IMR-90 (cell line): ENCODE measurements at regions not wholly inside any gene's neighbourhood (a gene's known extent, or its start where the extent isn't known, plus 50 kb on each side); places are given as distances from the start of the nearest gene placed in this dataset.

Source experiments
- ATAC-seq: fragments of 200-7000 bp; cut with Tn5 transposase; 2 replicates; pipeline ENCODE4 v1.9.1; 2020; ENCODE audit warnings: low read depth, mild to moderate bottlenecking, moderate library complexity
- BruUV-seq: library from RNA; stranded (reverse); fragments of 400-500 nt; replicated peaks from 2 replicates; lab custom pipeline; 2021; lab: Mats Ljungman, UMichigan
- CTCF ChIA-PET: fragments of 300-600 bp; formaldehyde crosslinking; extraction: SDS; loops from one replicate; lab custom pipeline; 2021; ENCODE audit warnings: antibody characterized with exemption; lab: Yijun Ruan, JAX
- POLR2A ChIA-PET: fragments of 300-600 bp; sonication (Branson Sonifier 250); formaldehyde crosslinking; loops from one replicate; lab custom pipeline; 2022; ENCODE audit warnings: antibody characterized with exemption; ENCODE audit not compliant: unreplicated experiment; lab: Charles Lee
- DNase-seq: peaks from one replicate; pipeline ENCODE4 v3.0.0; 2013
- H2AFZ ChIP-seq: replicated peaks from 2 replicates; pipeline ENCODE3; 2013; ENCODE audit warnings: low read length, mild to moderate bottlenecking; ENCODE audit not compliant: poor library complexity
- H2AK5ac ChIP-seq: 2 replicates; pipeline ENCODE4 v1.6.1; 2013; ENCODE audit warnings: low read depth, low read length, inconsistent platforms
- H2AK9ac ChIP-seq: replicated peaks from 2 replicates; pipeline ENCODE3; 2013; ENCODE audit warnings: mild to moderate bottlenecking, low read depth, low read length, moderate library complexity; ENCODE audit not compliant: poor library complexity
- H2BK120ac ChIP-seq: 2 replicates; pipeline ENCODE4 v1.6.1; 2013; ENCODE audit warnings: low read depth, low read length, inconsistent platforms
- H2BK15ac ChIP-seq: 3 replicates; pipeline ENCODE4 v1.6.1; 2013; ENCODE audit warnings: low read depth, low read length, inconsistent platforms
- H2BK20ac ChIP-seq: 2 replicates; pipeline ENCODE4 v1.6.1; 2013; ENCODE audit warnings: low read depth, mild to moderate bottlenecking, inconsistent platforms, low read length, moderate library complexity
- H2BK5ac ChIP-seq: 2 replicates; pipeline ENCODE4 v1.6.1; 2013; ENCODE audit warnings: mild to moderate bottlenecking, low read depth, low read length, inconsistent platforms; ENCODE audit not compliant: poor library complexity, severe bottlenecking
- H3K14ac ChIP-seq: replicated peaks from 2 replicates; pipeline ENCODE4 v1.6.1; 2013; ENCODE audit warnings: low read depth, low read length, inconsistent platforms
- H3K18ac ChIP-seq: 2 replicates; pipeline ENCODE4 v1.6.1; 2013; ENCODE audit warnings: low read depth, low read length, control low read depth
- H3K23ac ChIP-seq: 2 replicates; pipeline ENCODE4 v1.6.1; 2013; ENCODE audit warnings: low read depth, low read length, inconsistent platforms
- H3K27ac ChIP-seq: 2 replicates; pipeline ENCODE4 v1.5.1; 2013; ENCODE audit warnings: mild to moderate bottlenecking, control low read depth, low read length; ENCODE audit not compliant: insufficient read depth
- H3K27me3 ChIP-seq: 2 replicates; pipeline ENCODE4 v1.6.1; 2013; ENCODE audit warnings: low read length; ENCODE audit not compliant: control insufficient read depth, insufficient read depth
- H3K36me3 ChIP-seq: 2 replicates; pipeline ENCODE4 v1.6.1; 2013; ENCODE audit warnings: low read length, mixed read lengths; ENCODE audit not compliant: control insufficient read depth, insufficient read depth
- H3K4ac ChIP-seq: 2 replicates; pipeline ENCODE4 v1.6.1; 2013; ENCODE audit warnings: low read depth, low read length, inconsistent platforms
- H3K4me1 ChIP-seq: 2 replicates; pipeline ENCODE4 v1.6.1; 2013; ENCODE audit warnings: low read length, mixed read lengths; ENCODE audit not compliant: control insufficient read depth, insufficient read depth
- H3K4me2 ChIP-seq: 2 replicates; pipeline ENCODE4 v1.6.1; 2013; ENCODE audit warnings: low read depth, mild to moderate bottlenecking, control low read depth, low read length, moderate library complexity
- H3K4me3 ChIP-seq: 2 replicates; pipeline ENCODE4 v1.5.1; 2013; ENCODE audit warnings: low read depth, mild to moderate bottlenecking, control low read depth, low read length, moderate library complexity; ENCODE audit not compliant: insufficient read depth
- H3K56ac ChIP-seq: 2 replicates; pipeline ENCODE4 v1.6.1; 2013; ENCODE audit warnings: low read length, inconsistent platforms; ENCODE audit not compliant: insufficient read depth; ENCODE audit errors: extremely low read depth
- H3K79me1 ChIP-seq, 2 experiments: 2 replicates each; pipeline ENCODE4 v1.6.1; 2013; ENCODE audit warnings: low read length in 2 of 2, inconsistent platforms in 1 of 2, low read depth in 1 of 2
- H3K9ac ChIP-seq: 2 replicates; pipeline ENCODE4 v1.6.1; 2013; ENCODE audit warnings: low read depth, low read length, control low read depth
- H3K9me1 ChIP-seq: 2 replicates; pipeline ENCODE4 v1.6.1; 2013; ENCODE audit warnings: low read length, inconsistent platforms; ENCODE audit not compliant: insufficient read depth
- H3K9me3 ChIP-seq: 2 replicates; pipeline ENCODE4 v1.6.1; 2013; ENCODE audit warnings: low read length; ENCODE audit not compliant: control insufficient read depth, insufficient read depth
- H4K20me1 ChIP-seq: 2 replicates; pipeline ENCODE4 v1.6.1; 2013; ENCODE audit warnings: low read length, inconsistent platforms; ENCODE audit not compliant: insufficient read depth
- H4K5ac ChIP-seq: 2 replicates; pipeline ENCODE4 v1.6.1; 2013; ENCODE audit warnings: mild to moderate bottlenecking, low read depth, low read length, control low read depth
- H4K8ac ChIP-seq, 2 experiments: 2 replicates each; pipeline ENCODE4 v1.6.1; 2013; ENCODE audit warnings: low read depth in 2 of 2, low read length in 2 of 2, control low read depth in 1 of 2, inconsistent platforms in 1 of 2
- H4K91ac ChIP-seq: 2 replicates; pipeline ENCODE4 v1.6.1; 2013; ENCODE audit warnings: low read depth, low read length, inconsistent platforms; ENCODE audit not compliant: insufficient read depth
- BHLHE40 ChIP-seq: fragments of 150-350 bp; IDR thresholded peaks from 2 replicates; pipeline ENCODE4 v1.6.1; 2016; ENCODE audit warnings: mild to moderate bottlenecking, low read depth, low read length
- CHD1 ChIP-seq: IDR thresholded peaks from 2 replicates; pipeline ENCODE4 v1.6.1; 2012; ENCODE audit warnings: low read depth, low read length, improper control_type of control experiment
- CTCF ChIP-seq: conservative IDR thresholded peaks from 2 replicates; pipeline ENCODE4 v1.5.1; 2012; ENCODE audit warnings: mild to moderate bottlenecking, low read depth, low read length, improper control_type of control experiment
- ELK1 ChIP-seq: fragments of 150-350 bp; IDR thresholded peaks from 2 replicates; pipeline ENCODE4 v1.6.1; 2016; ENCODE audit warnings: low read depth, mild to moderate bottlenecking, low read length, moderate library complexity, borderline replicate concordance
- MAFK ChIP-seq: IDR thresholded peaks from 2 replicates; pipeline ENCODE4 v1.6.1; 2012; ENCODE audit warnings: low read depth, low read length, improper control_type of control experiment
- MXI1 ChIP-seq: IDR thresholded peaks from 2 replicates; pipeline ENCODE4 v1.6.1; 2012; ENCODE audit warnings: low read depth, mild to moderate bottlenecking, low read length, moderate library complexity, borderline replicate concordance
- NFE2L2 ChIP-seq: fragments of 150-350 bp; IDR thresholded peaks from 2 replicates; pipeline ENCODE4 v1.6.1; 2016; ENCODE audit warnings: low read depth, mild to moderate bottlenecking, low read length
- POLR2A ChIP-seq: IDR thresholded peaks from 2 replicates; pipeline ENCODE4 v1.6.1; 2012; ENCODE audit warnings: mild to moderate bottlenecking, low read depth, low read length
- RFX5 ChIP-seq: IDR thresholded peaks from 2 replicates; pipeline ENCODE4 v1.8.0; 2012; ENCODE audit warnings: low read depth, mild to moderate bottlenecking, low read length, moderate library complexity
- WGBS, 2 experiments: methylation state at CpG; one replicate each; pipeline versions ENCODE4 v1.1.5 to v1.1.7; 2013; ENCODE audit warnings: missing lambda C conversion rate in 2 of 2; ENCODE audit not compliant: insufficient read length in 1 of 2; ENCODE audit errors: extremely low coverage in 2 of 2; 5-methylcytosine and 5-hydroxymethylcytosine counted together
- dilution Hi-C: fragments of 300-500 bp; cut with HindIII; formaldehyde crosslinking; loops from one replicate; pipeline ENCODE4 v1.14.3; 2018; ENCODE audit warnings: low sequenced_read_pairs; ENCODE audit not compliant: unreplicated experiment
- in situ Hi-C: fragments of 300-500 bp; cut with MboI; formaldehyde crosslinking; loops from 3 replicates; pipeline ENCODE4 v1.14.3; 2019; ENCODE audit warnings: low sequenced_read_pairs, inconsistent platforms, mixed read lengths
- intact Hi-C: fragments of 100-400 bp; cut with micrococcal nuclease; formaldehyde crosslinking; loops from 2 replicates; pipeline ENCODE4 v1.10.0; 2022

- no peak overlapping the region for H3K27ac ChIP-seq
- dilution Hi-C loops (no loop called here), in situ Hi-C loops (no loop called here), intact Hi-C loops (no loop called here)
- H4K20me1 ChIP-seq = no peaks in the 10 kb centered on the region
- POLR2A ChIA-PET = no interaction called here
- no peak overlapping the region for H3K23ac ChIP-seq
- H3K9ac ChIP-seq = no peak overlapping the region
- no peaks in the 10 kb centered on the region for H3K36me3 ChIP-seq
- H3K9me3 ChIP-seq = peaks cover 38% of the 10 kb centered on the region
- no peak overlapping the region for H3K56ac ChIP-seq
- no peak overlapping the region for H4K91ac ChIP-seq
- no peak overlapping the region for H2AK9ac ChIP-seq
- H3K4me2 ChIP-seq = no peak overlapping the region
- H3K14ac ChIP-seq = no peak overlapping the region
- no peak overlapping the region for H2BK120ac ChIP-seq
- no peak overlapping the region for H3K4ac ChIP-seq
- H3K27me3 ChIP-seq = no peaks in the 10 kb centered on the region
- WGBS, 2 experiments = 54% methylated on average over 6 of the region's 19 CpGs; no CpG with 5 or more reads in 1 of the 2 experiments
- no peak overlapping the region for H2BK20ac ChIP-seq
- no TSS peak for BruUV-seq
- no peak overlapping the region for H2AK5ac ChIP-seq
- no peak overlapping the region for H4K8ac ChIP-seq
- no peak overlapping the region for H2AFZ ChIP-seq
- no peaks in the 10 kb centered on the region for H3K9me1 ChIP-seq
- H3K4me1 ChIP-seq = no peaks in the 10 kb centered on the region
- TF ChIP-seq NFE2L2 (no peak), MXI1 (no peak), POLR2A (no peak), RFX5 (no peak), BHLHE40 (no peak), MAFK (no peak), CTCF (no peak), ELK1 (no peak), CHD1 (no peak)
- CTCF ChIA-PET = no interaction called here
- H2BK15ac ChIP-seq = no peak overlapping the region
- DNase-seq = no peak
- H3K79me1 ChIP-seq = no peaks in the 10 kb centered on the region
- no peak for ATAC-seq
- no peak overlapping the region for H3K4me3 ChIP-seq
- H2BK5ac ChIP-seq = no peak overlapping the region
- no peak overlapping the region for H3K18ac ChIP-seq
- H4K5ac ChIP-seq = no peak overlapping the region
These were observed 584.1 kb downstream of the AJAP1 start for GRCh38 chr1:5238351-5239130.
